Transverse colon (tissue), 3 donors: ENCODE measurements at regions not wholly inside any gene's neighbourhood (a gene's known extent, or its start where the extent isn't known, plus 50 kb on each side); places are given as distances from the start of the nearest gene placed in this dataset.

Experiments used
- CTCF ChIP-seq, 5 experiments: fragments of 200-600 bp in 3 of 5; fragments of 450-650 bp in 2 of 5; sonication (generic) in 3 of 5; IDR thresholded peaks; 1 replicate in 2 of 5; 2 replicates in 3 of 5; pipeline ENCODE4 v1.5.1; 2016 to 2017; ENCODE audit warnings: antibody characterized with exemption in 5 of 5, inconsistent platforms in 3 of 5, mild to moderate bottlenecking in 2 of 5, moderate library complexity in 1 of 5
- POLR2A ChIP-seq: fragments of 450-650 bp; IDR thresholded peaks from one replicate; pipeline ENCODE4 v1.6.1; 2016; ENCODE audit warnings: antibody characterized with exemption, mild to moderate bottlenecking, moderate library complexity

- no peak for TF ChIP-seq CTCF (IDR thresholded peaks at IDR 0.05)
- TF ChIP-seq POLR2A, result no peak
These were observed 52.5 kb upstream of the CCN2 start for GRCh38 chr6:132003516-132004178.
